WTC11 (cell line): ENCODE measurements at regions not wholly inside any gene's neighbourhood (a gene's known extent, or its start where the extent isn't known, plus 50 kb on each side); places are given as distances from the start of the nearest gene placed in this dataset.

Source experiments
- ATAC-seq: fragments of 200-7000 bp; cut with Tn5 transposase; 2 replicates; pipeline ENCODE4 v1.10.0; 2021; ENCODE audit warnings: mild to moderate bottlenecking, moderate library complexity
- CTCF ChIA-PET: fragments of 300-600 bp; sonication (Branson Sonifier 250); formaldehyde crosslinking; loops from one replicate; lab custom pipeline; 2021; ENCODE audit warnings: antibody characterized with exemption; lab: Charles Lee
- POLR2A ChIA-PET: fragments of 350-600 bp; sonication (Branson Sonifier 250); formaldehyde crosslinking; loops from one replicate; lab custom pipeline; 2021; ENCODE audit warnings: antibody characterized with exemption; lab: Charles Lee
- DNase-seq: peaks from one replicate; pipeline ENCODE4 v3.0.0; 2021; ENCODE audit warnings: low spot score
- H3K27ac Mint-ChIP-seq: 2 replicates; pipeline ENCODE4 v1.8.0; 2021; ENCODE audit warnings: mixed read lengths
- H3K27me3 Mint-ChIP-seq: 2 replicates; pipeline ENCODE4 v1.8.0; 2021; ENCODE audit warnings: low read depth, mild to moderate bottlenecking, moderate library complexity, mixed read lengths
- H3K36me3 Mint-ChIP-seq: 2 replicates; pipeline ENCODE4 v1.8.0; 2021; ENCODE audit warnings: mixed read lengths
- H3K4me1 Mint-ChIP-seq: 2 replicates; pipeline ENCODE4 v1.8.0; 2022; ENCODE audit warnings: mixed read lengths
- H3K4me3 Mint-ChIP-seq: 2 replicates; pipeline ENCODE4 v1.8.0; 2021; ENCODE audit warnings: mild to moderate bottlenecking, moderate library complexity, mixed read lengths
- H3K9me3 Mint-ChIP-seq: 2 replicates; pipeline ENCODE4 v1.8.0; 2021; ENCODE audit warnings: mixed read lengths
- ATF3 ChIP-seq: sonication (generic); formaldehyde crosslinking; conservative IDR thresholded peaks from 2 replicates; pipeline ENCODE4 v1.8.1; 2022; ENCODE audit warnings: mild to moderate bottlenecking, missing genetic modification reagents
- CDX4 ChIP-seq: fragments of 250-450 bp; sonication (Bioruptor Pico); IDR thresholded peaks from 2 replicates; pipeline ENCODE4 v1.9.0; 2021; ENCODE audit warnings: moderate library complexity, mild to moderate bottlenecking, inconsistent platforms, borderline replicate concordance
- CREB1 ChIP-seq: sonication (generic); formaldehyde crosslinking; IDR thresholded peaks from 2 replicates; pipeline ENCODE4 v1.8.0; 2023; ENCODE audit warnings: mild to moderate bottlenecking, missing genetic modification reagents
- CREM ChIP-seq: sonication (generic); formaldehyde crosslinking; IDR thresholded peaks from 2 replicates; pipeline ENCODE4 v1.8.1; 2022; ENCODE audit warnings: mild to moderate bottlenecking, missing genetic modification reagents, moderate library complexity
- E2F5 ChIP-seq: sonication (generic); formaldehyde crosslinking; IDR thresholded peaks from 2 replicates; pipeline ENCODE4 v1.8.1; 2022; ENCODE audit warnings: mild to moderate bottlenecking, moderate library complexity, missing genetic modification reagents
- ELF4 ChIP-seq: sonication (generic); formaldehyde crosslinking; IDR thresholded peaks from 2 replicates; pipeline ENCODE4 v1.8.1; 2022; ENCODE audit warnings: low read depth, mild to moderate bottlenecking, moderate library complexity, missing genetic modification reagents
- ERG ChIP-seq: fragments of 250-450 bp; sonication (Bioruptor Pico); IDR thresholded peaks from 2 replicates; pipeline ENCODE4 v1.8.0; 2021; ENCODE audit warnings: mild to moderate bottlenecking
- FOXJ3 ChIP-seq: sonication (generic); formaldehyde crosslinking; IDR thresholded peaks from 2 replicates; pipeline ENCODE4 v1.9.0; 2021; ENCODE audit warnings: missing genetic modification reagents, mild to moderate bottlenecking, borderline replicate concordance
- FOXP4 ChIP-seq: sonication (generic); formaldehyde crosslinking; IDR thresholded peaks from 2 replicates; pipeline ENCODE4 v1.8.0; 2022; ENCODE audit warnings: mild to moderate bottlenecking, missing genetic modification reagents
- GABPB1 ChIP-seq: sonication (generic); formaldehyde crosslinking; IDR thresholded peaks from 2 replicates; pipeline ENCODE4 v1.8.1; 2023; ENCODE audit warnings: mild to moderate bottlenecking, missing genetic modification reagents
- MAX ChIP-seq: sonication (generic); formaldehyde crosslinking; IDR thresholded peaks from 2 replicates; pipeline ENCODE4 v1.8.0; 2022; ENCODE audit warnings: mild to moderate bottlenecking, missing genetic modification reagents
- MYBL2 ChIP-seq: sonication (generic); formaldehyde crosslinking; IDR thresholded peaks from 2 replicates; pipeline ENCODE4 v1.8.1; 2023; ENCODE audit warnings: mild to moderate bottlenecking, moderate library complexity, missing genetic modification reagents
- NFYB ChIP-seq: sonication (generic); formaldehyde crosslinking; conservative IDR thresholded peaks from 2 replicates; pipeline ENCODE4 v1.8.0; 2022; ENCODE audit warnings: low read depth, missing genetic modification reagents
- SMAD3 ChIP-seq: sonication (generic); formaldehyde crosslinking; IDR thresholded peaks from 2 replicates; pipeline ENCODE4 v1.8.0; 2022; ENCODE audit warnings: missing genetic modification reagents, mild to moderate bottlenecking, borderline replicate concordance
- SMAD4 ChIP-seq: sonication (generic); formaldehyde crosslinking; IDR thresholded peaks from 2 replicates; pipeline ENCODE4 v1.8.0; 2022; ENCODE audit warnings: mild to moderate bottlenecking, missing genetic modification reagents
- SP1 ChIP-seq: sonication (generic); formaldehyde crosslinking; conservative IDR thresholded peaks from 2 replicates; pipeline ENCODE4 v1.8.1; 2022; ENCODE audit warnings: missing genetic modification reagents
- TEAD4 ChIP-seq: sonication (generic); formaldehyde crosslinking; IDR thresholded peaks from 2 replicates; pipeline ENCODE4 v1.8.0; 2022; ENCODE audit warnings: mild to moderate bottlenecking, missing genetic modification reagents
- TP53 ChIP-seq: sonication (generic); formaldehyde crosslinking; IDR thresholded peaks from 2 replicates; pipeline ENCODE4 v1.8.1; 2023; ENCODE audit warnings: mild to moderate bottlenecking, missing genetic modification reagents
- ZBTB43 ChIP-seq: sonication (generic); formaldehyde crosslinking; IDR thresholded peaks from 2 replicates; pipeline ENCODE4 v1.8.1; 2023; ENCODE audit warnings: mild to moderate bottlenecking, missing genetic modification reagents
- ZMAT4 ChIP-seq: fragments of 250-450 bp; sonication (Bioruptor Pico); IDR thresholded peaks from 2 replicates; pipeline ENCODE4 v1.9.0; 2021; ENCODE audit warnings: mild to moderate bottlenecking
- ZNF121 ChIP-seq: sonication (generic); formaldehyde crosslinking; IDR thresholded peaks from 2 replicates; pipeline ENCODE4 v1.8.0; 2023; ENCODE audit warnings: missing genetic modification reagents
- ZNF232 ChIP-seq: sonication (generic); formaldehyde crosslinking; IDR thresholded peaks from 2 replicates; pipeline ENCODE4 v1.8.0; 2022; ENCODE audit warnings: mild to moderate bottlenecking, missing genetic modification reagents
- ZNF263 ChIP-seq: sonication (generic); formaldehyde crosslinking; IDR thresholded peaks from 2 replicates; pipeline ENCODE4 v1.8.1; 2022; ENCODE audit warnings: low read depth, mild to moderate bottlenecking, moderate library complexity, missing genetic modification reagents
- ZNF512 ChIP-seq: sonication (generic); formaldehyde crosslinking; IDR thresholded peaks from 2 replicates; pipeline ENCODE4 v1.8.1; 2022; ENCODE audit warnings: missing genetic modification reagents, borderline replicate concordance

GRCh38 chr2:2765839-2766495 is 434.9 kb upstream of the MYT1L start:
- ChIA-PET CTCF (no interaction called here), POLR2A (no interaction called here)
- H3K4me1 Mint-ChIP-seq: peaks cover 16% of the 10 kb centered on the region

GRCh38 chr2:2765176-2765800 is 434.2 kb upstream of the MYT1L start:
- ATAC-seq: no peak
- peaks cover 12% of the 10 kb centered on the region for H3K4me1 Mint-ChIP-seq

More at GRCh38 chr2:2765839-2766495, 434.9 kb upstream of the MYT1L start:
- Mint-ChIP-seq H3K9me3 (peaks cover 6% of the 10 kb centered on the region), H3K4me3 (no peak overlapping the region), H3K27me3 (no peaks in the 10 kb centered on the region), H3K36me3 (peaks cover 3% of the 10 kb centered on the region; the same call in 1 of the 2 replicates), H3K27ac (no peak overlapping the region)
- no peak for TF ChIP-seq TEAD4
- no peak for DNase-seq
- ATAC-seq: no peak

GRCh38 chr2:2764739-2765138 is 433.7 kb upstream of the MYT1L start:
- ATAC-seq (no peak), DNase-seq (no peak)
- Mint-ChIP-seq H3K36me3 (peaks cover 7% of the 10 kb centered on the region; the same call in 1 of the 2 replicates), H3K9me3 (peaks cover 16% of the 10 kb centered on the region), H3K4me1 (peaks cover 8% of the 10 kb centered on the region), H3K27ac (no peak overlapping the region), H3K27me3 (no peaks in the 10 kb centered on the region), H3K4me3 (no peak overlapping the region)
- ChIA-PET POLR2A (no interaction called here), CTCF (no interaction called here)
- TF ChIP-seq SP1 (CRISPR knock-in tag): no peak
- TF ChIP-seq ZMAT4 (CRISPR knock-in tag): no peak
- TF ChIP-seq CREB1 (CRISPR knock-in tag): no peak
- TF ChIP-seq GABPB1 (CRISPR knock-in tag): no peak
- no peak for TF ChIP-seq ZBTB43 (CRISPR knock-in tag)
- no peak for TF ChIP-seq ZNF512 (CRISPR knock-in tag)
- TF ChIP-seq FOXP4 (CRISPR knock-in tag): no peak

More at GRCh38 chr2:2765176-2765800, 434.2 kb upstream of the MYT1L start:
- Mint-ChIP-seq H3K36me3 (peaks cover 7% of the 10 kb centered on the region; the same call in 1 of the 2 replicates), H3K27me3 (no peaks in the 10 kb centered on the region), H3K4me3 (no peak overlapping the region), H3K9me3 (peaks cover 12% of the 10 kb centered on the region), H3K27ac (no peak overlapping the region)
- CTCF ChIA-PET: no interaction called here
- TF ChIP-seq SMAD4 (no peak), ZNF121 (no peak), ELF4 (CRISPR knock-in tag) (no peak), ERG (no peak), TP53 (no peak), E2F5 (no peak), CDX4 (CRISPR knock-in tag) (no peak), FOXJ3 (CRISPR knock-in tag) (no peak), CREM (CRISPR knock-in tag) (no peak), ATF3 (CRISPR knock-in tag) (no peak), SMAD3 (no peak), NFYB (no peak), ZNF263 (CRISPR knock-in tag) (no peak), MAX (CRISPR knock-in tag) (no peak), ZNF232 (CRISPR knock-in tag) (no peak), MYBL2 (CRISPR knock-in tag) (no peak)
- no peak for DNase-seq
- POLR2A ChIA-PET: no interaction called here
